CD4-positive, alpha-beta memory T cell (primary cell): ENCODE measurements at regions not wholly inside any gene's neighbourhood (a gene's known extent, or its start where the extent isn't known, plus 50 kb on each side); places are given as distances from the start of the nearest gene placed in this dataset.
A peak's percentile ranks its signal among the peaks of the same experiment; 100 is the strongest.

ENCODE experiments used
- CTCF ChIA-PET: fragments of 350-600 bp; sonication (Branson Sonifier 250); formaldehyde crosslinking; loops from one replicate; lab custom pipeline; 2021; ENCODE audit warnings: inconsistent platforms; ENCODE audit not compliant: partially characterized antibody; lab: Charles Lee
- POLR2A ChIA-PET: fragments of 350-600 bp; sonication (Branson Sonifier 250); formaldehyde crosslinking; loops from one replicate; lab custom pipeline; 2021; ENCODE audit not compliant: partially characterized antibody; lab: Charles Lee
- DNase-seq, 5 donors: peaks; one replicate each; pipeline versions ENCODE4 v3.0.0 to v3.0.0-alpha.2; 2020 to 2022; ENCODE audit warnings: mixed read lengths in 1 of 5
- H3K27ac ChIP-seq: one replicate; pipeline ENCODE4 v1.7.0; 2013; ENCODE audit warnings: low read depth, low read length
- H3K27me3 ChIP-seq: 2 replicates; pipeline ENCODE4 v1.7.0; 2013; ENCODE audit warnings: mild to moderate bottlenecking, low read length, moderate library complexity; ENCODE audit not compliant: insufficient read depth
- H3K36me3 ChIP-seq: 2 replicates; pipeline ENCODE4 v1.7.0; 2013; ENCODE audit warnings: mild to moderate bottlenecking, low read length, moderate library complexity; ENCODE audit not compliant: insufficient read depth
- H3K4me1 ChIP-seq: 2 replicates; pipeline ENCODE4 v1.7.0; 2013; ENCODE audit warnings: mild to moderate bottlenecking, low read length, moderate library complexity; ENCODE audit not compliant: insufficient read depth
- H3K4me3 ChIP-seq, 2 donors: one replicate each; pipeline ENCODE4 v1.7.0; 2013; ENCODE audit warnings: low read length in 2 of 2, mild to moderate bottlenecking in 1 of 2
- H3K9me3 ChIP-seq, 2 donors: one replicate each; pipeline ENCODE4 v1.7.0; 2013; ENCODE audit warnings: low read length in 2 of 2, control low read depth in 1 of 2; ENCODE audit not compliant: control insufficient read depth in 1 of 2
- H3K27ac Mint-ChIP-seq, 7 donors: one replicate each; pipeline ENCODE4 v1.8.0; 2020 to 2021; ENCODE audit warnings: mixed read lengths in 7 of 7, mild to moderate bottlenecking in 6 of 7, inconsistent platforms in 3 of 7, moderate library complexity in 3 of 7
- H3K27me3 Mint-ChIP-seq, 2 donors: one replicate each; pipeline ENCODE4 v1.8.0; 2020 to 2021; ENCODE audit warnings: mixed read lengths in 2 of 2
- H3K36me3 Mint-ChIP-seq, 2 donors: one replicate each; pipeline ENCODE4 v1.8.0; 2020 to 2021; ENCODE audit warnings: mixed read lengths in 2 of 2, inconsistent platforms in 1 of 2, mild to moderate bottlenecking in 1 of 2
- H3K4me1 Mint-ChIP-seq, 4 donors: one replicate each; pipeline ENCODE4 v1.8.0; 2020 to 2021; ENCODE audit warnings: mixed read lengths in 4 of 4, mild to moderate bottlenecking in 1 of 4
- H3K4me3 Mint-ChIP-seq, 8 donors: one replicate each; pipeline ENCODE4 v1.8.0; 2020 to 2021; ENCODE audit warnings: mixed read lengths in 8 of 8, mild to moderate bottlenecking in 7 of 8, moderate library complexity in 6 of 8, inconsistent platforms in 3 of 8
- H3K9me3 Mint-ChIP-seq, 8 donors: one replicate each; pipeline ENCODE4 v1.8.0; 2020 to 2021; ENCODE audit warnings: mixed read lengths in 8 of 8, mild to moderate bottlenecking in 5 of 8, inconsistent platforms in 3 of 8, moderate library complexity in 1 of 8
- intact Hi-C: fragments of 100-400 bp; cut with micrococcal nuclease; formaldehyde crosslinking; loops from one replicate; pipeline ENCODE4 v1.15.1; 2023

GRCh38 chr16:50910736-50911100 lies 168.8 kb downstream of the CYLD start:
- Mint-ChIP-seq H3K27ac (no peak overlapping the region), H3K36me3 (no peaks in the 10 kb centered on the region), H3K4me1 (peaks cover 0 to 2% (median 0%) of the 10 kb centered on the region in 4 donors), H3K9me3 (no peaks in the 10 kb centered on the region), H3K27me3 (peaks cover 1 to 19% of the 10 kb centered on the region in 2 donors), H3K4me3 (no peak overlapping the region)
- ChIA-PET POLR2A (no interaction called here), CTCF (no interaction called here)
- H3K9me3 ChIP-seq: no peaks in the 10 kb centered on the region
- no peaks in the 10 kb centered on the region for H3K27me3 ChIP-seq
- H3K36me3 ChIP-seq: no peaks in the 10 kb centered on the region
- H3K27ac ChIP-seq: no peak overlapping the region
- H3K4me3 ChIP-seq: no peak overlapping the region
- no peak for DNase-seq
- intact Hi-C loops: no loop called here
- no peaks in the 10 kb centered on the region for H3K4me1 ChIP-seq

- H3K36me3 Mint-ChIP-seq: no peaks in the 10 kb centered on the region
- H3K4me1 Mint-ChIP-seq: peaks cover 0 to 2% (median 0%) of the 10 kb centered on the region in 4 donors
- H3K9me3 ChIP-seq: no peaks in the 10 kb centered on the region
- H3K9me3 Mint-ChIP-seq: no peaks in the 10 kb centered on the region
- H3K27ac ChIP-seq: no peak overlapping the region
- ChIA-PET CTCF (no interaction called here), POLR2A (no interaction called here)
- intact Hi-C loops: no loop called here
- no peaks in the 10 kb centered on the region for H3K27me3 ChIP-seq
- H3K36me3 ChIP-seq: no peaks in the 10 kb centered on the region
- H3K4me3 ChIP-seq: no peak overlapping the region
- H3K27me3 Mint-ChIP-seq: peaks cover 1 to 18% of the 10 kb centered on the region in 2 donors
- H3K4me3 Mint-ChIP-seq: no peak overlapping the region
- no peak for DNase-seq
- peak overlapping the region in 1 of 7 donors; percentile 18 for H3K27ac Mint-ChIP-seq
- H3K4me1 ChIP-seq: no peaks in the 10 kb centered on the region
Observed at GRCh38 chr16:50909831-50910735, 168.2 kb downstream of the CYLD start.

GRCh38 chr16:50908468-50908867 lies 166.6 kb downstream of the CYLD start:
- intact Hi-C loops: no loop called here
- Mint-ChIP-seq H3K27ac (no peak overlapping the region), H3K4me1 (peaks cover 0 to 2% (median 0%) of the 10 kb centered on the region in 4 donors), H3K9me3 (no peaks in the 10 kb centered on the region), H3K4me3 (no peak overlapping the region), H3K36me3 (no peaks in the 10 kb centered on the region), H3K27me3 (peaks cover 1 to 10% of the 10 kb centered on the region in 2 donors)
- no peak overlapping the region for H3K27ac ChIP-seq
- H3K9me3 ChIP-seq: no peaks in the 10 kb centered on the region
- H3K36me3 ChIP-seq: no peaks in the 10 kb centered on the region
- CTCF ChIA-PET: no interaction called here
- no peak for DNase-seq
- POLR2A ChIA-PET: no interaction called here
- no peaks in the 10 kb centered on the region for H3K27me3 ChIP-seq
- H3K4me3 ChIP-seq: no peak overlapping the region
- no peaks in the 10 kb centered on the region for H3K4me1 ChIP-seq

GRCh38 chr16:50906454-50906853 lies 164.6 kb downstream of the CYLD start:
- H3K9me3 ChIP-seq: no peaks in the 10 kb centered on the region
- no peaks in the 10 kb centered on the region for H3K4me1 ChIP-seq
- Mint-ChIP-seq H3K36me3 (no peaks in the 10 kb centered on the region), H3K27ac (no peak overlapping the region), H3K4me3 (no peak overlapping the region), H3K27me3 (peaks cover 1 to 3% of the 10 kb centered on the region in 2 donors), H3K4me1 (peaks cover 0 to 2% (median 0%) of the 10 kb centered on the region in 4 donors), H3K9me3 (no peaks in the 10 kb centered on the region)
- H3K36me3 ChIP-seq: no peaks in the 10 kb centered on the region
- ChIA-PET CTCF (no interaction called here), POLR2A (no interaction called here)
- no peak overlapping the region for H3K4me3 ChIP-seq
- no peaks in the 10 kb centered on the region for H3K27me3 ChIP-seq
- DNase-seq: no peak
- no peak overlapping the region for H3K27ac ChIP-seq
- intact Hi-C loops: no loop called here

GRCh38 chr16:50902457-50902856 lies 160.6 kb downstream of the CYLD start:
- Histone ChIP-seq H3K4me3 (no peak overlapping the region), H3K9me3 (no peaks in the 10 kb centered on the region), H3K27me3 (no peaks in the 10 kb centered on the region), H3K36me3 (no peaks in the 10 kb centered on the region), H3K27ac (no peak overlapping the region), H3K4me1 (no peaks in the 10 kb centered on the region)
- ChIA-PET POLR2A (no interaction called here), CTCF (no interaction called here)
- no peak overlapping the region for H3K4me3 Mint-ChIP-seq
- no peak overlapping the region for H3K27ac Mint-ChIP-seq
- intact Hi-C loops: no loop called here
- DNase-seq: no peak
- peaks cover 4 to 8% of the 10 kb centered on the region in 2 donors for H3K27me3 Mint-ChIP-seq
- no peaks in the 10 kb centered on the region for H3K36me3 Mint-ChIP-seq
- H3K4me1 Mint-ChIP-seq: no peaks in the 10 kb centered on the region
- peaks cover 0 to 5% (median 2%) of the 10 kb centered on the region in 8 donors for H3K9me3 Mint-ChIP-seq

- DNase-seq: no peak
- no peak overlapping the region for H3K27ac ChIP-seq
- CTCF ChIA-PET: interaction anchor here (0.6 kb wide), 1 partner anchor 1028 kb away, joined by 3 read pairs; no protein-coding TSS in a partner anchor
- H3K36me3 Mint-ChIP-seq: peaks cover 0 to 3% of the 10 kb centered on the region in 2 donors
- no peaks in the 10 kb centered on the region for H3K9me3 ChIP-seq
- H3K36me3 ChIP-seq: no peaks in the 10 kb centered on the region
- no peak overlapping the region for H3K4me3 Mint-ChIP-seq
- H3K27me3 Mint-ChIP-seq: peaks cover 4 to 8% of the 10 kb centered on the region in 2 donors
- no peaks in the 10 kb centered on the region for H3K4me1 Mint-ChIP-seq
- peaks cover 2 to 13% (median 10%) of the 10 kb centered on the region in 8 donors for H3K9me3 Mint-ChIP-seq
- H3K27me3 ChIP-seq: no peaks in the 10 kb centered on the region
- H3K4me1 ChIP-seq: no peaks in the 10 kb centered on the region
- H3K4me3 ChIP-seq: no peak overlapping the region
- intact Hi-C loops: no loop called here
- H3K27ac Mint-ChIP-seq: no peak overlapping the region
- POLR2A ChIA-PET: no interaction called here
Observed at GRCh38 chr16:50901062-50901461, 159.2 kb downstream of the CYLD start.

- no peak overlapping the region for H3K4me3 Mint-ChIP-seq
- H3K4me1 Mint-ChIP-seq: no peaks in the 10 kb centered on the region
- H3K27ac Mint-ChIP-seq: no peak overlapping the region
- Histone ChIP-seq H3K36me3 (no peaks in the 10 kb centered on the region), H3K4me3 (no peak overlapping the region), H3K27ac (no peak overlapping the region), H3K4me1 (no peaks in the 10 kb centered on the region), H3K27me3 (no peaks in the 10 kb centered on the region), H3K9me3 (no peaks in the 10 kb centered on the region)
- intact Hi-C loops: no loop called here
- no peak for DNase-seq
- ChIA-PET POLR2A (no interaction called here), CTCF (no interaction called here)
- H3K36me3 Mint-ChIP-seq: peaks cover 0 to 3% of the 10 kb centered on the region in 2 donors
- peaks cover 5 to 9% of the 10 kb centered on the region in 2 donors for H3K27me3 Mint-ChIP-seq
- peaks cover 3 to 18% (median 11%) of the 10 kb centered on the region in 8 donors for H3K9me3 Mint-ChIP-seq
Observed at GRCh38 chr16:50900391-50900942, 158.6 kb downstream of the CYLD start.
